HFF-Myc (cell line): ENCODE measurements at regions not wholly inside any gene's neighbourhood (a gene's known extent, or its start where the extent isn't known, plus 50 kb on each side); places are given as distances from the start of the nearest gene placed in this dataset.

Source experiments
- DNase-seq: peaks from one replicate; pipeline ENCODE4 v3.0.0-alpha.2; 2011; ENCODE audit warnings: low read depth; ENCODE audit errors: extremely low read depth
- H3K4me3 ChIP-seq: replicated peaks from 2 replicates; pipeline ENCODE4 v1.5.1; 2011; ENCODE audit warnings: low read depth, mild to moderate bottlenecking, control low read depth, low read length
- CTCF ChIP-seq: IDR thresholded peaks from 2 replicates; pipeline ENCODE4 v1.5.1; 2012; ENCODE audit warnings: mild to moderate bottlenecking, low read depth, low read length, control low read depth; ENCODE audit errors: missing control alignments

GRCh38 chr20:54295686-54296085, 87.8 kb downstream of the PFDN4 start:
- no peak for DNase-seq
- no peak for TF ChIP-seq CTCF
- no peak overlapping the region for H3K4me3 ChIP-seq

- no peak for DNase-seq
- no peak overlapping the region for H3K4me3 ChIP-seq
- TF ChIP-seq CTCF: no peak
Measured at GRCh38 chr20:54305421-54305820, 97.5 kb downstream of the PFDN4 start.

GRCh38 chr20:54306985-54307710, 99.3 kb downstream of the PFDN4 start:
- no peak for DNase-seq
- TF ChIP-seq CTCF: no peak
- no peak overlapping the region for H3K4me3 ChIP-seq

GRCh38 chr20:54308804-54309203, 100.9 kb downstream of the PFDN4 start:
- TF ChIP-seq CTCF: no peak
- DNase-seq: no peak
- H3K4me3 ChIP-seq: no peak overlapping the region

GRCh38 chr20:54318892-54319291, 111.0 kb downstream of the PFDN4 start:
- H3K4me3 ChIP-seq: no peak overlapping the region
- TF ChIP-seq CTCF: no peak
- no peak for DNase-seq

GRCh38 chr20:54320148-54320607, 112.3 kb downstream of the PFDN4 start:
- H3K4me3 ChIP-seq: no peak overlapping the region
- TF ChIP-seq CTCF: no peak
- no peak for DNase-seq
